H1 (cell line): ENCODE measurements at regions not wholly inside any gene's neighbourhood (a gene's known extent, or its start where the extent isn't known, plus 50 kb on each side); places are given as distances from the start of the nearest gene placed in this dataset.

Experiments used
- BRCA1 ChIP-seq: IDR thresholded peaks from 2 replicates; pipeline ENCODE4 v1.6.1; 2012; ENCODE audit warnings: low read depth, low read length, improper control_type of control experiment
- EP300 ChIP-seq, 2 experiments: IDR thresholded peaks; 1 replicate in 1 of 2; 2 replicates in 1 of 2; pipeline ENCODE4 v1.6.1; 2011 to 2012; ENCODE audit warnings: low read depth in 2 of 2, low read length in 2 of 2, mild to moderate bottlenecking in 2 of 2, borderline replicate concordance in 1 of 2, inconsistent platforms in 1 of 2, moderate library complexity in 1 of 2
- GTF2F1 ChIP-seq: IDR thresholded peaks from 2 replicates; pipeline ENCODE4 v1.6.1; 2012; ENCODE audit warnings: low read depth, low read length, improper control_type of control experiment, borderline replicate concordance
- JUN ChIP-seq: IDR thresholded peaks from 2 replicates; pipeline ENCODE4 v1.6.1; 2011; ENCODE audit warnings: low read depth, mild to moderate bottlenecking, improper control_type of control experiment, low read length
- KDM5A ChIP-seq: fragments of 200-600 bp; IDR thresholded peaks from 2 replicates; pipeline ENCODE4 v1.7.1; 2012; ENCODE audit warnings: mild to moderate bottlenecking, low read length, inconsistent platforms, mixed read lengths
- POLR2A ChIP-seq, 2 experiments: IDR thresholded peaks; 1 replicate in 1 of 2; 2 replicates in 1 of 2; pipeline ENCODE4 v1.6.1; 2011; ENCODE audit warnings: low read depth in 2 of 2, low read length in 2 of 2, mild to moderate bottlenecking in 2 of 2; ENCODE audit errors: control extremely low read depth in 1 of 2
- SUZ12 ChIP-seq: fragments of 200-600 bp; sonication (generic); IDR thresholded peaks from 2 replicates; pipeline ENCODE4 v1.6.1; 2012; ENCODE audit warnings: mild to moderate bottlenecking, inconsistent platforms, low read length, moderate library complexity, mixed read lengths
- ZNF274 ChIP-seq: IDR thresholded peaks from 2 replicates; pipeline ENCODE4 v1.7.0; 2012; ENCODE audit warnings: low read length, borderline replicate concordance; ENCODE audit errors: extremely low read depth
- TF ChIP-seq, protein P1 (sequence below): IDR thresholded peaks from 2 replicates; pipeline ENCODE4 v1.6.1; 2011; ENCODE audit warnings: low read depth, mild to moderate bottlenecking, low read length; ENCODE audit not compliant: insufficient read depth
- TF ChIP-seq, protein P2 (sequence below): IDR thresholded peaks from 2 replicates; pipeline ENCODE4 v1.6.1; 2012; ENCODE audit warnings: inconsistent platforms
- TF ChIP-seq, protein P3 (sequence below), 3 experiments: IDR thresholded peaks; 1 replicate in 2 of 3; 2 replicates in 1 of 3; pipeline versions ENCODE4 v1.5.1 to v1.6.1; 2011; ENCODE audit warnings: low read length in 3 of 3, mild to moderate bottlenecking in 3 of 3, inconsistent platforms in 2 of 3, low read depth in 1 of 3, moderate library complexity in 1 of 3; ENCODE audit not compliant: insufficient read depth in 1 of 3; ENCODE audit errors: control extremely low read depth in 1 of 3

DNA sequence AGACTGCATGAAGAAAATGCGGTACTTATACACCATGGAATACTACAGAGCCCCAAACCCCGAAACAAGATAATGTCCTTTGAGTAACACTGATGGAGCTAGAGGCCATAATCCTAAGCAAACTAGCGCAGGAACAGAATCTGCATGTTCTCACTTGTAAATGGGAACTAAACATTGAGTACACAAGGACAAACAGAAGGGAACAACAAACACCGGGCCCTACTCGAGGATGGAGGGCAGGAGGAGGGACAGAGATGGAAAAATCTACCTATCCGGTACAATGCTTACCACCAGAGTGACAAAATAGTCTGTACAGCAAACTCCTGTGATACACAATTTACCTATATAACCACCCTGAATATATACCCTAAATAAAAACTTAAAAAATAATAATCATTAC is 507.9 kb downstream of the IPMK start:
- TF ChIP-seq, protein P1, sequence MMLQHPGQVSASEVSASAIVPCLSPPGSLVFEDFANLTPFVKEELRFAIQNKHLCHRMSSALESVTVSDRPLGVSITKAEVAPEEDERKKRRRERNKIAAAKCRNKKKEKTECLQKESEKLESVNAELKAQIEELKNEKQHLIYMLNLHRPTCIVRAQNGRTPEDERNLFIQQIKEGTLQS = no peak
- TF ChIP-seq, protein P2, sequence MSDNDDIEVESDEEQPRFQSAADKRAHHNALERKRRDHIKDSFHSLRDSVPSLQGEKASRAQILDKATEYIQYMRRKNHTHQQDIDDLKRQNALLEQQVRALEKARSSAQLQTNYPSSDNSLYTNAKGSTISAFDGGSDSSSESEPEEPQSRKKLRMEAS = no peak
- TF ChIP-seq, protein P3, sequence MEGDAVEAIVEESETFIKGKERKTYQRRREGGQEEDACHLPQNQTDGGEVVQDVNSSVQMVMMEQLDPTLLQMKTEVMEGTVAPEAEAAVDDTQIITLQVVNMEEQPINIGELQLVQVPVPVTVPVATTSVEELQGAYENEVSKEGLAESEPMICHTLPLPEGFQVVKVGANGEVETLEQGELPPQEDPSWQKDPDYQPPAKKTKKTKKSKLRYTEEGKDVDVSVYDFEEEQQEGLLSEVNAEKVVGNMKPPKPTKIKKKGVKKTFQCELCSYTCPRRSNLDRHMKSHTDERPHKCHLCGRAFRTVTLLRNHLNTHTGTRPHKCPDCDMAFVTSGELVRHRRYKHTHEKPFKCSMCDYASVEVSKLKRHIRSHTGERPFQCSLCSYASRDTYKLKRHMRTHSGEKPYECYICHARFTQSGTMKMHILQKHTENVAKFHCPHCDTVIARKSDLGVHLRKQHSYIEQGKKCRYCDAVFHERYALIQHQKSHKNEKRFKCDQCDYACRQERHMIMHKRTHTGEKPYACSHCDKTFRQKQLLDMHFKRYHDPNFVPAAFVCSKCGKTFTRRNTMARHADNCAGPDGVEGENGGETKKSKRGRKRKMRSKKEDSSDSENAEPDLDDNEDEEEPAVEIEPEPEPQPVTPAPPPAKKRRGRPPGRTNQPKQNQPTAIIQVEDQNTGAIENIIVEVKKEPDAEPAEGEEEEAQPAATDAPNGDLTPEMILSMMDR (IDR thresholded peaks at IDR 0.05; ENCODE audit: control extremely low read depth in 1 of 3, insufficient read depth in 1 of 3, low read depth in 1 of 3, low read length in 3 of 3) = no peak
- TF ChIP-seq EP300 (IDR thresholded peaks at IDR 0.05; ENCODE audit: borderline replicate concordance in 1 of 2, low read depth in 2 of 2, low read length in 2 of 2) = no peak
- TF ChIP-seq JUN = no peak
- TF ChIP-seq POLR2A (IDR thresholded peaks at IDR 0.05; ENCODE audit: control extremely low read depth in 1 of 2, low read depth in 2 of 2, low read length in 2 of 2) = no peak
- no peak for TF ChIP-seq BRCA1
- no peak for TF ChIP-seq KDM5A
- no peak for TF ChIP-seq SUZ12
- no peak for TF ChIP-seq ZNF274
- TF ChIP-seq GTF2F1 = no peak
